GM12878 (cell line): ENCODE measurements at regions not wholly inside any gene's neighbourhood (a gene's known extent, or its start where the extent isn't known, plus 50 kb on each side); places are given as distances from the start of the nearest gene placed in this dataset. TPM values are rescaled to one million over a fixed set of nuclear protein-coding genes. Genes with fewer than 3 reads are reported as not detected.

Experiments
- ATAC-seq: fragments of 200-7000 bp; cut with Tn5 transposase; 3 replicates; pipeline ENCODE4 v1.9.1; 2020; ENCODE audit warnings: mild to moderate bottlenecking, moderate library complexity
- BruUV-seq: library from RNA; stranded (reverse); fragments of 400-500 nt; replicated peaks from 2 replicates; lab custom pipeline; 2021; lab: Mats Ljungman, UMichigan
- CTCF ChIA-PET: fragments of 300-600 bp; sonication (Branson Sonifier 250); formaldehyde crosslinking; extraction: SDS; loops from one replicate; lab custom pipeline; 2021; ENCODE audit warnings: inconsistent platforms; lab: Yijun Ruan, JAX
- POLR2A ChIA-PET: fragments of 350-600 bp; formaldehyde crosslinking; extraction: SDS; loops from one replicate; lab custom pipeline; 2021; ENCODE audit warnings: inconsistent platforms; lab: Charles Lee
- RAD21 ChIA-PET: fragments of 300-600 bp; sonication (Branson Sonifier 250); formaldehyde crosslinking; loops from one replicate; lab custom pipeline; 2023; ENCODE audit warnings: antibody characterized with exemption; ENCODE audit not compliant: unreplicated experiment; lab: Charles Lee
- SMC1A ChIA-PET: fragments of 300-600 bp; sonication (Branson Sonifier 250); formaldehyde crosslinking; loops from one replicate; lab custom pipeline; 2023; ENCODE audit not compliant: unreplicated experiment, uncharacterized antibody; lab: Charles Lee
- DNase-seq: peaks from one replicate; pipeline ENCODE4 v3.0.0-alpha.2; 2011; ENCODE audit warnings: low read depth, low spot score
- FAIRE-seq: peaks from 3 replicates; lab custom pipeline; 2011; peaks lifted over from hg19 to GRCh38; lab: Jason Lieb, UNC
- H2AFZ ChIP-seq: 2 replicates; pipeline ENCODE4 v1.6.0; 2011; ENCODE audit warnings: low read depth, low read length, control low read depth; ENCODE audit not compliant: control insufficient read depth
- H3K27ac ChIP-seq: 2 replicates; pipeline ENCODE4 v1.5.1; 2011; ENCODE audit warnings: control low read depth; ENCODE audit not compliant: control insufficient read depth, insufficient read depth
- H3K27me3 ChIP-seq, 2 experiments: replicated peaks in 1 of 2; 2 replicates each; pipeline versions ENCODE4 v1.6.0 to v1.6.1; 2011; ENCODE audit warnings: low read length in 1 of 2; ENCODE audit not compliant: control insufficient read depth in 2 of 2, insufficient read depth in 2 of 2
- H3K36me3 ChIP-seq, 2 experiments: 2 replicates each; pipeline ENCODE4 v1.5.1; 2011; ENCODE audit warnings: low read length in 1 of 2; ENCODE audit not compliant: control insufficient read depth in 2 of 2, insufficient read depth in 2 of 2
- H3K4me1 ChIP-seq: 2 replicates; pipeline ENCODE4 v1.6.1; 2011; ENCODE audit warnings: mild to moderate bottlenecking, low read length, moderate library complexity, mixed read lengths; ENCODE audit not compliant: control insufficient read depth, insufficient read depth
- H3K4me2 ChIP-seq: 2 replicates; pipeline ENCODE4 v1.6.0; 2011; ENCODE audit warnings: control low read depth; ENCODE audit not compliant: control insufficient read depth, insufficient read depth
- H3K4me3 ChIP-seq: fragments of 200-600 bp; sonication (generic); 2 replicates; pipeline ENCODE4 v1.5.1; 2016
- H3K79me2 ChIP-seq: 2 replicates; pipeline ENCODE4 v1.6.0; 2011; ENCODE audit warnings: low read length; ENCODE audit not compliant: control insufficient read depth, insufficient read depth
- H3K9ac ChIP-seq: 2 replicates; pipeline ENCODE4 v1.8.0; 2011; ENCODE audit warnings: low read length, control low read depth, mixed read lengths; ENCODE audit not compliant: control insufficient read depth, insufficient read depth
- H3K9me3 ChIP-seq: replicated peaks from 3 replicates; pipeline ENCODE4 v1.5.1; 2011; ENCODE audit warnings: mild to moderate bottlenecking, low read length; ENCODE audit not compliant: control insufficient read depth, insufficient read depth
- H4K20me1 ChIP-seq: 2 replicates; pipeline ENCODE4 v1.6.0; 2011; ENCODE audit not compliant: control insufficient read depth, insufficient read depth
- EP300 ChIP-seq, 2 experiments: fragments of 150-350 bp in 1 of 2; IDR thresholded peaks; 2 replicates each; pipeline ENCODE4 v1.6.1; 2011 to 2012; ENCODE audit warnings: low read depth in 2 of 2, low read length in 2 of 2, borderline replicate concordance in 1 of 2, improper control_type of control experiment in 1 of 2, inconsistent platforms in 1 of 2; ENCODE audit not compliant: control insufficient read depth in 1 of 2
- HDAC2 ChIP-seq: fragments of 200-600 bp; sonication (generic); IDR thresholded peaks from 2 replicates; pipeline ENCODE4 v1.6.1; 2017
- RB1 ChIP-seq: fragments of 450-650 bp; formaldehyde crosslinking; IDR thresholded peaks from 2 replicates; pipeline ENCODE4 v1.6.1; 2017; ENCODE audit warnings: mild to moderate bottlenecking, borderline replicate concordance
- STAT3 ChIP-seq: IDR thresholded peaks from 2 replicates; pipeline ENCODE4 v1.6.1; 2011; ENCODE audit warnings: low read depth, low read length, improper control_type of control experiment
- WGBS: methylation state at CpG from one replicate; pipeline ENCODE4 v1.1.6; 2016; ENCODE audit warnings: low lambda C conversion rate; ENCODE audit not compliant: insufficient replicate concordance, insufficient coverage; ENCODE audit errors: missing lambda C conversion rate; 5-methylcytosine and 5-hydroxymethylcytosine counted together
- in situ Hi-C: fragments of 300-500 bp; cut with MboI; formaldehyde crosslinking; loops from 9 replicates; pipeline ENCODE4 v1.14.3; 2018; ENCODE audit warnings: mixed read lengths
- intact Hi-C: fragments of 100-400 bp; cut with micrococcal nuclease; formaldehyde crosslinking; loops from one replicate; pipeline ENCODE4 v1.14.2; 2022; ENCODE audit not compliant: unreplicated experiment
- small RNA-seq: library from RNA; depleted of rRNA; stranded (forward); fragments of <200 nt; gene quantifications from one replicate; pipeline ENCODE3, GENCODE V24; 2014
- TF ChIP-seq, protein P1 (sequence below): fragments of 450-650 bp; formaldehyde crosslinking; IDR thresholded peaks from 2 replicates; pipeline ENCODE4 v1.4.0; 2022; ENCODE audit warnings: mild to moderate bottlenecking, moderate library complexity

DNA sequence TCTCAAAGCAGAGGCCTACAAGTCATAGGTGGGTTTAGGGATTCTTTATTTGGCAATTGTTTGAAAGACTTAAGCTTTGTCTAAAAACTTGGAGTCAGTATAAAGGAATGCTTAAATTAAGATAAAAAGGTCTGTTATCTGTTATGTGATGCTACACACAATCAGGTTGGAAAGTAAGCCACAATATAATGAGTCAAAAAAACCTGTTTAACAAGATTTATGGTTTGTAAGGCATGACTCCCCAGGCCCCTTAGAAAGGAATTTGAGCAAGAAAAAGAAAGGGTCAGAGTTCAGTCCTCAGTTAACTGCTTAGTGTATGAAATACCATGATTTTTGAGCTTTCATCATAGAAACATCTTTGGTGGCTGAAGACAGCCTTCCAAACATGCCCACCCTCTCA, 66.8 kb upstream of the HMGN3 start:
- RAD21 ChIA-PET = no interaction called here
- intact Hi-C loops = no loop called here
- Histone ChIP-seq H3K27ac (no peak overlapping the region), H3K9me3 (no peaks in the 10 kb centered on the region; the same call in 1 of the 3 replicates), H3K4me3 (no peak overlapping the region), H3K79me2 (no peaks in the 10 kb centered on the region), H2AFZ (no peak overlapping the region), H3K27me3 (no peaks in the 10 kb centered on the region), H3K36me3 (no peaks in the 10 kb centered on the region), H4K20me1 (no peaks in the 10 kb centered on the region), H3K4me1 (no peaks in the 10 kb centered on the region), H3K9ac (no peak overlapping the region), H3K4me2 (no peak overlapping the region)
- BruUV-seq = no TSS peak
- TF ChIP-seq EP300 (IDR thresholded peaks at IDR 0.05; ENCODE audit: borderline replicate concordance in 1 of 2, control insufficient read depth in 1 of 2, low read depth in 2 of 2, low read length in 2 of 2) = no peak
- POLR2A ChIA-PET = no interaction called here
- FAIRE-seq (no peak), DNase-seq (no peak), ATAC-seq (no peak)
- CTCF ChIA-PET = no interaction called here
- in situ Hi-C loops = no loop called here
- SMC1A ChIA-PET = no interaction called here

DNA sequence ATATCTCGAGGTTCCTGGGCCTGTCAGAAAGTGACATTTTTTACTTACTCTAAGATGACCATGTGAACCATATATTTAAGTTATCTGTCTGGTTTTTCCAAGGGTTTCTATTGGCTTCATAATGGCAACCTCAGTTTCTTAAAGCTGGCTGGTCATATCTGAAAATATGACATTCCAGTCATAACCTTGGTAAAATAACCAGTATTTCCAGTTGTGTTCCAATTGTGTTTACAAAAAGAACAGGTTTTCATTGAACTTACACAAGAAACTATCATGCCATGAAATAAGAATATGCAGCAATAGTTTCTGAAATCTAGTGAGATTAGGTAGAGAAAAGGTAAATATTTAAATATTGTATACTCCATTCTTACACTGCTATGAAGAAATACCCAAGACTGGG, 61.7 kb upstream of the HMGN3 start:
- WGBS = 14% methylated on average over 1 of the region's 1 CpG
- FAIRE-seq (no peak), ATAC-seq (no peak), DNase-seq (no peak)
- intact Hi-C loops (no loop called here), in situ Hi-C loops (no loop called here)
- no peaks in the 10 kb centered on the region for H3K36me3 ChIP-seq
- RAD21 ChIA-PET = no interaction called here
- TF ChIP-seq RB1 = no peak
- TF ChIP-seq STAT3 = no peak
- no peak for TF ChIP-seq HDAC2
- TF ChIP-seq, protein P1, sequence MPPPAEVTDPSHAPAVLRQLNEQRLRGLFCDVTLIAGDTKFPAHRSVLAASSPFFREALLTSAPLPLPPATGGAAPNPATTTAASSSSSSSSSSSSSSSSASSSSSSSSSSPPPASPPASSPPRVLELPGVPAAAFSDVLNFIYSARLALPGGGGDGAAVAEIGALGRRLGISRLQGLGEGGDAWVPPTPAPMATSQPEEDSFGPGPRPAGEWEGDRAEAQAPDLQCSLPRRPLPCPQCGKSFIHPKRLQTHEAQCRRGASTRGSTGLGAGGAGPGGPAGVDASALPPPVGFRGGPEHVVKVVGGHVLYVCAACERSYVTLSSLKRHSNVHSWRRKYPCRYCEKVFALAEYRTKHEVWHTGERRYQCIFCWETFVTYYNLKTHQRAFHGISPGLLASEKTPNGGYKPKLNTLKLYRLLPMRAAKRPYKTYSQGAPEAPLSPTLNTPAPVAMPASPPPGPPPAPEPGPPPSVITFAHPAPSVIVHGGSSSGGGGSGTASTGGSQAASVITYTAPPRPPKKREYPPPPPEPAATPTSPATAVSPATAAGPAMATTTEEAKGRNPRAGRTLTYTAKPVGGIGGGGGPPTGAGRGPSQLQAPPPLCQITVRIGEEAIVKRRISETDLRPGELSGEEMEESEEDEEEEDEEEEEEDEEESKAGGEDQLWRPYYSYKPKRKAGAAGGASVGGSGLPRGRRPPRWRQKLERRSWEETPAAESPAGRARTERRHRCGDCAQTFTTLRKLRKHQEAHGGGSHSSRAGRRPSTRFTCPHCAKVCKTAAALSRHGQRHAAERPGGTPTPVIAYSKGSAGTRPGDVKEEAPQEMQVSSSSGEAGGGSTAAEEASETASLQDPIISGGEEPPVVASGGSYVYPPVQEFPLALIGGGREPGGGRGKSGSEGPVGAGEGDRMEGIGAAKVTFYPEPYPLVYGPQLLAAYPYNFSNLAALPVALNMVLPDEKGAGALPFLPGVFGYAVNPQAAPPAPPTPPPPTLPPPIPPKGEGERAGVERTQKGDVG (CRISPR knock-in tag) = no peak
- no peaks in the 10 kb centered on the region; the same call in 2 of the 3 replicates for H3K9me3 ChIP-seq
- BruUV-seq = no TSS peak
- no peaks in the 10 kb centered on the region for H4K20me1 ChIP-seq
- CTCF ChIA-PET = no interaction called here
- SMC1A ChIA-PET = no interaction called here
- no peak overlapping the region for H3K27ac ChIP-seq
- no peak overlapping the region for H2AFZ ChIP-seq
- no peaks in the 10 kb centered on the region for H3K79me2 ChIP-seq
- no peak overlapping the region for H3K4me3 ChIP-seq
- POLR2A ChIA-PET = no interaction called here
- no peak overlapping the region for H3K4me2 ChIP-seq
- H3K4me1 ChIP-seq = no peaks in the 10 kb centered on the region
- no peak overlapping the region for H3K9ac ChIP-seq
- H3K27me3 ChIP-seq = no peaks in the 10 kb centered on the region

Small RNA genes lying in the stretch of these regions (small RNA-seq; reads per million reads assigned to genes)
- gene AL078601.1 (not detected), gene RF00019 (not detected)
